ENCODE measurements at regions not wholly inside any gene's neighbourhood (a gene's known extent, or its start where the extent isn't known, plus 50 kb on each side); places are given as distances from the start of the nearest gene placed in this dataset.

DNA sequence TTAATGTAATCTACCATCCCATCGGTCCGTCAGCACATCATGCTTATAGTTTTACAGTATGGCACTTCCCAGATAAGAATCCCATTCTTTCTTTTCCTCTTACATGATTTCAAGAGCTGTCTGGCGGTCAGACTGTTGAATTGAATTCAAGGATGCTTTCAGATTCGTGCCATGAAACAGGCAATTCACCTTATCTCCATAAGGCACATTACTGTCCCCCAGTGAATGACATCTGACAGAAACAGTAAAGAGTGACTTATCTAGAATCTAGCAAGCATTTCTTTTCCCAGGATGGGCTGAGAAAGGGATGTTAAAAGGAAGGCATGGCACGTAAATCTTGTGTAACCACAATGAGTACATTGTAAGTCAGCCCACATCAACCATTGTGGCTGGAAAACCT, 61.1 kb upstream of the SEM1 start:
- no peak overlapping the region for H2BK20ac ChIP-seq (ENCODE audit: low read depth, low read length, poor library complexity, severe bottlenecking)
- WGBS (ENCODE audit: extremely low coverage, insufficient read length, low lambda C conversion rate) = no CpG with 5 or more reads among the region's 5 CpGs
- H3K4me1 Mint-ChIP-seq = peaks cover 0 to 7% of the 10 kb centered on the region in 2 experiments; a peak in 2 of 4 replicates

More for the DNA sequence above, 61.1 kb upstream of the SEM1 start:
- Histone ChIP-seq H3K27ac (ENCODE audit: insufficient read length, low read depth, low read length) (no peak overlapping the region), H3K18ac (ENCODE audit: insufficient read length, low read depth, low read length) (no peak overlapping the region), H3K9ac (ENCODE audit: extremely low read depth, insufficient read length, low read length) (no peak overlapping the region), H3K4me1 (ENCODE audit: insufficient read depth, low read length) (no peaks in the 10 kb centered on the region), H4K91ac (ENCODE audit: insufficient read length, low read depth, low read length) (no peak overlapping the region), H3K23ac (ENCODE audit: insufficient read length, low read depth, low read length) (no peak overlapping the region), H3K9me3 (ENCODE audit: control insufficient read depth, low read depth, low read length) (no peaks in the 10 kb centered on the region), H3K4me2 (ENCODE audit: insufficient read depth, insufficient read length, low read length) (no peak overlapping the region), H2BK5ac (ENCODE audit: insufficient read length, low read length) (no peak overlapping the region), H2BK12ac (ENCODE audit: insufficient read length, low read depth, low read length) (no peak overlapping the region), H2BK15ac (ENCODE audit: low read depth, low read length) (no peak overlapping the region), H3K23me2 (ENCODE audit: insufficient read length, low read depth, low read length, poor library complexity, severe bottlenecking) (no peaks in the 10 kb centered on the region), H3K56ac (ENCODE audit: insufficient read length, low read depth, low read length) (no peak overlapping the region), H3K79me2 (ENCODE audit: insufficient read depth, low read length) (no peaks in the 10 kb centered on the region), H3K4ac (ENCODE audit: low read depth, low read length) (no peak overlapping the region), H4K20me1 (ENCODE audit: control insufficient read depth, insufficient read depth, insufficient read length) (no peaks in the 10 kb centered on the region), H3K14ac (ENCODE audit: insufficient read depth, low read length) (no peak overlapping the region), H3K27me3 (ENCODE audit: insufficient read depth, low read length) (no peaks in the 10 kb centered on the region), H4K8ac (replicated peaks; ENCODE audit: insufficient read length, low read depth, low read length) (no peak overlapping the region), H4K5ac (ENCODE audit: insufficient read length, low read depth, low read length) (no peak overlapping the region), H2AK5ac (ENCODE audit: insufficient read length, low read length) (no peak overlapping the region), H3T11ph (ENCODE audit: low read length) (no peak overlapping the region), H2BK120ac (ENCODE audit: low read depth, low read length, poor library complexity, severe bottlenecking) (no peak overlapping the region), H2AFZ (ENCODE audit: low read length) (no peak overlapping the region), H3K79me1 (ENCODE audit: insufficient read depth, low read depth, low read length, poor library complexity, severe bottlenecking) (no peaks in the 10 kb centered on the region)
- TF ChIP-seq, protein P1, sequence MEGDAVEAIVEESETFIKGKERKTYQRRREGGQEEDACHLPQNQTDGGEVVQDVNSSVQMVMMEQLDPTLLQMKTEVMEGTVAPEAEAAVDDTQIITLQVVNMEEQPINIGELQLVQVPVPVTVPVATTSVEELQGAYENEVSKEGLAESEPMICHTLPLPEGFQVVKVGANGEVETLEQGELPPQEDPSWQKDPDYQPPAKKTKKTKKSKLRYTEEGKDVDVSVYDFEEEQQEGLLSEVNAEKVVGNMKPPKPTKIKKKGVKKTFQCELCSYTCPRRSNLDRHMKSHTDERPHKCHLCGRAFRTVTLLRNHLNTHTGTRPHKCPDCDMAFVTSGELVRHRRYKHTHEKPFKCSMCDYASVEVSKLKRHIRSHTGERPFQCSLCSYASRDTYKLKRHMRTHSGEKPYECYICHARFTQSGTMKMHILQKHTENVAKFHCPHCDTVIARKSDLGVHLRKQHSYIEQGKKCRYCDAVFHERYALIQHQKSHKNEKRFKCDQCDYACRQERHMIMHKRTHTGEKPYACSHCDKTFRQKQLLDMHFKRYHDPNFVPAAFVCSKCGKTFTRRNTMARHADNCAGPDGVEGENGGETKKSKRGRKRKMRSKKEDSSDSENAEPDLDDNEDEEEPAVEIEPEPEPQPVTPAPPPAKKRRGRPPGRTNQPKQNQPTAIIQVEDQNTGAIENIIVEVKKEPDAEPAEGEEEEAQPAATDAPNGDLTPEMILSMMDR (conservative IDR thresholded peaks at IDR 0.05) = no peak
- no peaks in the 10 kb centered on the region for H3K36me3 Mint-ChIP-seq (ENCODE audit: insufficient read depth in 1 of 3, low read depth in 3 of 3)
- no peaks in the 10 kb centered on the region for H3K9me3 Mint-ChIP-seq
- DNase-seq = no peak
- H3K27ac Mint-ChIP-seq = no peak overlapping the region
- H3K27me3 Mint-ChIP-seq (ENCODE audit: low read depth) = peaks cover 8% of the 10 kb centered on the region
- no peak overlapping the region for H3K4me3 Mint-ChIP-seq
